HT-29 (cell line): ENCODE measurements at regions not wholly inside any gene's neighbourhood (a gene's known extent, or its start where the extent isn't known, plus 50 kb on each side); places are given as distances from the start of the nearest gene placed in this dataset.
"Not testable (repeated sequence)": the region's sequence is repeated elsewhere in the genome, so short reads cannot be mapped to it uniquely, and the experiment has no call there.

Source experiments
- DNase-seq: peaks from one replicate; pipeline ENCODE4 v3.0.0-alpha.2; 2015; ENCODE audit warnings: low spot score

DNA sequence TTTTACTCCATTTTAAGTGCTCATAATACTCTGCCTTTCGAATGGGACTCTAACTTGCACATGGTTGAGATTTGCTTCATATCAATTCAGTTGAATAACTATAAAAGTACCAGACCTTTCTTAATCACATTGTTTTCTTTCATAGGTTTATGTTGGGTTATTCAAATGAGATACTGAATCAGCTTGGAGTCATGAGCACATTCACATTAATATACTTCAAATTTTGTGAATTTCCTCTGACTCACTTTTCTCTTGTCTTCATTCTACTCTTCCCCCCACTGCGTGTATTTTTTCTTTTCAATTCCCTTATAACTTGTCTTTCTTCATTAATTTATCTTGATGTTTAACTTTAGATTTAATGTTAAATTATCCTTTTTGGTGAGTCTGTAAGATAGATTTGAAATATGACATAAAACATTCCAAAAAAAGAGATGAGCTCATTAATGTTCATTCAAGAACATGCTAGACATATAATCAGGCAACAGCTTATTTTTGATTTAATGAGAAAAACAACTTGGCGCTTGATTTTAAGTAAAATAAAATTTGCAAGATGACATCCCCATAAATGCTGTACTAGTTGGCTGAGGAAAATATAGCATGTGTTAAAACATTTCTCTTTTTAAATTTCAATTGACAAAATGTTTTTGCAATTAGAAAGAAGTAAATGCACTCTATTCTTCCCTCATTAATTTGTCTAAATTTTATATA is 736.0 kb downstream of the CD109 start:
- no peak for DNase-seq

DNA sequence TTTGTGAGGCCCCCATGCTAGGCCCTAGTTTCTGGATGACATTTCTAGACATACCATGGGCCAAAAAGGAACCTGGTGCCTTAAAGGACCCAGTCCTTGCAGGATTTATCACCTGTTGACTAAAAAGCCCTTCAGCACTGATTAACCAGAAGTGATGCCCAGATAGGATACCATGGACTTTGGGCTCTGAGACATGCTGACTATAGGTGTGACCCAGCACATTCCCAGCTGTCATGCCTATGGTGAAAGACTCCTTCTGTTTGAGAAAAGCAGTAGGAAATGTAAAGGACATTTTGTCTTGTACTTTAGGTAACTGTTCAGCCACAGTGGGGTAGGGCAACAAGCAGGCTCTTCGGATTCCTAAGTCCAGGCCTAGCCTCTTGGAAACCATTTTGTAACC is 724.2 kb downstream of the CD109 start:
- DNase-seq: peak; percentile 12

DNA sequence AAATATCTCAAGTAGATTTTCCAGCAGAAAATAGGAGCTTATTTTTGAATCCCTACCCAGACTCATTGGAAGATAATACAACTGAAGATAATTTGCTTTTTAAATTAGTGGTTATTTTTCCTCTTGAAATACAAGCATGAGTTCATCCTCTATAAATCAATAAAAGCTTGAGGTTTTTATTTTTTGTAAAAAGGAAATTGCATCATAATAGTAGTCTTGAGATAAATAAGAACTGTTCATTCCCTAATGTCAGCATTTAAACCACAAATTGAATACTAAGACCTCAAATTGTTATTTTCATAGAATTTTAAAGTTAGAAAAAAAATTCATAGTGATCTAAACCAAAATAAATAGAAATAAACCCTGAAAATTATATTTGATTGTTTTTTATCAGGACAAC is 719.1 kb downstream of the CD109 start:
- DNase-seq: no peak

- DNase-seq: no peak
Measured at GRCh38 chr6:74410630-74411029, 714.6 kb downstream of the CD109 start.

DNA sequence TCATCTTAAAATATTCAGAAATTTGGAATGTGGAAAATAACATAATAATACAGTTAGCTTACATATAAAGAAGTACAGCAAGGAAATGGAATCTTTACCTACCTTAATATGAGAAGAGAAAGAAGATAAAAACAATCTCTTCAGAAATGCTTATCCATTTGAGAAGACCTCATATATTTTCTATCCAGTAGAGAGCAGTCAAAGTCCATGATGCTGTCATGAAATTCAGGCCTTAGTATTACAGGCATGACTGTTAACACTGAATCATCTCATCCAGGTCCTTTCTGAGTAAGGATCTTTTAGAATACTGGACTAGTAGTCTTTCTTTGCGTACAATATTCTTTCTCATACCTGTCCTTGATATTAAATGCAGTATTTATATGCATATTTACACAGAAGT is 713.4 kb downstream of the CD109 start:
- DNase-seq: peak; percentile 72

DNA sequence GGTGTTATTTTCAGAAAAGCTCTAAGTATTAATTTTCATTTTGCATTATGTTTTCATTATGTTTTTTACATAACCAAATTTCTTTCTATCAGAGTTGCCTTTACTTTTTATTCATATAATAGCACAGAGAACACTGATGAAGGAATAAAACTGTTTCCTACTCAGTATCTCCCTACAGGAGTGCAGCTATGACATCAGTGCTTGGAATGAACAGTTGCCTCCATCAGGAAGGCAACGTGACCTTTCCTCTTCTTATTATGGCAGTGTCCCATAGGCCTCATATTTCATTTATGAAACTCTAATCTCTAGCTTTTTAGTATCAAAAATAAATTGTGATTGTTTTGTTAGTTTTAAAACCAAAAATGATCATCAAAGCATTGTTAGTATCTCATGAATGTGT is 712.8 kb downstream of the CD109 start:
- DNase-seq: no peak

GRCh38 chr6:74404366-74404765 is 708.4 kb downstream of the CD109 start:
- DNase-seq: no peak

DNA sequence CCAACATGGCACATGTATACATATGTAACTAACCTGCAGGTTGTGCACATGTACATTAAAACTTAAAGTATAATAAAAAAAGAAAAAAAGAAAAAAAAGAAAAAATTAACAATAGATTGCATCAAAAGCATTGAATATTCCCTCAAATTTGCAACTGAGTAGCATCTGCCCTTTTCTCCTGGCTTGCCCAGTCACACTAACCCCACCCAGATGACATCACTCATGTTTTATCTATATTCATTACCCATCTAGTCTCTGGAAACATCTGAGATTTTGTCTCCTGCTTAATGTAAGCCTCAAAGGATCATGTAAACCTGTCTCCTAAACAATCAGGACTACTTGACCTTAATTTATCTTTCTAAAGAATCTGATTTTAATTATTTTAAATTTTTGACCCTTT is 706.8 kb downstream of the CD109 start:
- DNase-seq: no peak

DNA sequence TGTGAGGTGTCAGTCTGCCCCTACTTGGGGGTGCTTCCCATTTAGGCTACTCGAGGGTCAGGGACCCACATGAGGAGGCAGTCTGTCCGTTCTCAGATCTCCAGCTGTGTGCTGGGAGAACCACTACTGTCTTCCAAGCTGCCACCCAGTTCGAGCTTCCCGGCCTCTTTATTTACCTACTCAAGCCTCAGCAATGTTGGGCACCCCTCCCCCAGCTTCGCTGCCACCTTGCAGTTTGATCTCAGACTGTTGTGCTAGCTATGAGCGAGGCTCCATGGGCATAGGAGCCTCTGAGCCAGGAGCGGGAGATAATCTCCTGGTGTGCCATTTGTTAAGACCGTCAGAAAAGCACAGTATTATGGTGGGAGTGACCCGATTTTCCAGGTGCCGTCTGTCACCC is 682.4 kb downstream of the CD109 start:
- not testable (repeated sequence) for DNase-seq

DNA sequence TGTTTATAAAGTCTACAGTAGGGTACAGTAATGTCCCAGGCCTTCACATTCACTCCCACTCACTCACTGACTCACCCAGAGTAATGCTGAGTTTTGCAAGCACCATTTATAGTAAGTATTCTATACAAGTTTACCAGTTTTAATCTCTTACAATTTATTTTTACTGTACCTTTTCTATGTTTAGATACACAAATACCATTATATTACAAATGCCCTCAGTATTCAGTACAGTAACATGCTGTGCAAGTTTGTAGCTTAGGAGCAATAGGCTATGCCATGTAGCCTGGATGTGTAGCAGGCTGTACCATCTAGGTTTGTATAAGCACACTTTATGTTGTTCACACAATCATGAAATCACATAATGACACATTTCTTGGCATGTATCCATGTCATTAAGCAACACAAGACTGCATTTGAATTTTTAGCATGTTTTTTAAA is 673.6 kb downstream of the CD109 start:
- DNase-seq: no peak

- no peak for DNase-seq
Measured at GRCh38 chr6:74368746-74369145, 672.7 kb downstream of the CD109 start.

GRCh38 chr6:74366634-74367033 is 670.6 kb downstream of the CD109 start:
- DNase-seq: no peak

DNA sequence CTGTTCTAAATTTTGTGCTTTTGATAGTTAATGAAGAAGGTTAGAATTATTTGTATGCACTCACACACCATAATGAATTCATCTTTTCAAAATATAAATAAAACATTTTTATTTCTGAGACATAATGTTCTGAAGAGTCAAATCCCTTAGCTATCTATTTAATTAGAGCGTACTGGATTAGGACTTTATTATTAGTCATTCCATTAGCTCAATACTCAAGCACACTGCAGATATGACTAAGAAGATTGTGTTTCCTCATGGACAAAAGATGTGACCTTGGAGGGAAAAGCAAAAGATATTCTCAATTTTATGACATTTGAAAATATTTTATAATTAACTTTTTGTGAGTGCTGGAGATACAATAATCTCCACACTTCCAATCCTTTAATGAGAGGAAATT is 666.4 kb downstream of the CD109 start:
- DNase-seq: no peak

- DNase-seq: no peak
Measured at GRCh38 chr6:74357321-74357720, 661.3 kb downstream of the CD109 start.

DNA sequence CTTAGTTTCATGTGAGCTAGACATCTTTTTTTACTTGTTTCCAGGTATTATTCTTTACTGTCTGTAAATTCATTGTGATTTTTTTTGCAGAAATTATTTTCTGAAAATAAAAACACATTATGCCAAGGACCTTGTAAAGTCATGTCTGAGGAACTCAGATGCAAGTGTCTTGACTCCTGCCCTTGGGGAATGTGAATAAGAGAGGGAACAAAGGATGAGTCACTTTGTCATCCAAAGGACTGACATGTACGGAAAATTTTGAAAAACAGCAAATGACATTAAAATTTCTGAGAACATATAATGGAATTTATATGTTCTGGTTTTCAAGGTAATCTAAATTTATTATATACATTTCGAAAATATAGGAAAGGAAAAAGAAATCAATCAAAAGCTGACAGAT is 660.4 kb downstream of the CD109 start:
- DNase-seq: no peak

- DNase-seq: no peak
Measured at GRCh38 chr6:74346936-74347535, 651.0 kb downstream of the CD109 start.

- peak; percentile 5 for DNase-seq
Measured at GRCh38 chr6:74343804-74344203, 647.8 kb downstream of the CD109 start.

- not testable (repeated sequence) for DNase-seq
Measured at GRCh38 chr6:74343321-74343720, 647.3 kb downstream of the CD109 start.

DNA sequence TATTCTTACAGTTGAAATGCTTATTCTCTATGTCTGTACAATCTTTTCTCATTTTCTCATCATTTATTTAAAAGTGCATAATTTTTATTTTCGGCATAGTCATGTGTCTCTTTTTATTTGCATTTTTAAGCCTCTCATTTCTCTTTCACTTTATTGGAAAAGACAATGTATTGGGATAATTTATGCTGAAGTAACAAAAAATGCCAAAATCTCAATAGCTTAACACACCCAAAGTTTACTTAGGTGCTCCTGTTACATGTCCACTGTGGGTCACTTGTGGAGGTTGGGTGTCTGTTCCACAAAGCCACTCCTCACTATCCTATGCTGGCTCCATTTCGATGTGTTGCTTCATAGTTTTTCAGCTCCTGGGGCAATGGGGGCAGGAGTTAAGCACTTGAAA is 638.7 kb downstream of the CD109 start:
- DNase-seq: no peak

DNA sequence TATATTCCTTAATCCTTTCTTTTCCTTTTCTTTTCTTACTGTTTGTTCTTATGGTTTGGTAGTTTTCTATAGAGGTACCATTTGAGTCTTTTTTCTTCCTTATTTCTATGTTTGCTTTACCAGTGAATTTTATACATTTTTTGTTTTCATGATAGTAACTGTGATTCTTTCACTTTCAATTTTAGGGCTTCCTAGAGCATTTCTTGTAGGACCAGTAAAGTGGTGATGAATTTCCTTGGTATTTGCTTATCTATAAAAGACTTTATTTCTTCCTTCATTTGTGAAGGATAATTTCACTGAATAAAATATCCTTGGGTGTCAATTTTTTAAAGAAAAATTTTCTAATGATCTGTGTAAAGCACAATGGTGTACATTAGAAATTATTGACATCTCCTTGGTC is 637.4 kb downstream of the CD109 start:
- DNase-seq: no peak

DNA sequence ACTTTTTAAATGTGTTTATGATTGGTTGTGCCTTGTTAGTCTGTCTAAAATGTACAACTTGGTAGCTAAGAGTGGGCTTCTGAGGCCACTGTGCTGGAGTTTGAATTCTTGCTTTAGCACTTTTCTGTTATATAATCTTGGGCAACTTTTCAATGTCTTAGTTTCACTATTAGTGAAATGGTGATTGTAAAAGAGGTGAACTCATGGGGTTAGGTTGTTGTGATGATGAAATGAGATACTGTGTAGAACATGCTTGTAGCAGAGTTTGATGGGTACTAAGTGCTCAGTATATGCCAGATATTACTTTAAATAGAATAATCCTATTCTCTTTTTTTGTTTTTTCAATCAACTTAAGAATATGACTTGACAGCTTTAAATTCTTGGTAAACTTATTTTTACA is 624.7 kb downstream of the CD109 start:
- no peak for DNase-seq

- no peak for DNase-seq
Measured at GRCh38 chr6:74320074-74320473, 624.1 kb downstream of the CD109 start.

DNA sequence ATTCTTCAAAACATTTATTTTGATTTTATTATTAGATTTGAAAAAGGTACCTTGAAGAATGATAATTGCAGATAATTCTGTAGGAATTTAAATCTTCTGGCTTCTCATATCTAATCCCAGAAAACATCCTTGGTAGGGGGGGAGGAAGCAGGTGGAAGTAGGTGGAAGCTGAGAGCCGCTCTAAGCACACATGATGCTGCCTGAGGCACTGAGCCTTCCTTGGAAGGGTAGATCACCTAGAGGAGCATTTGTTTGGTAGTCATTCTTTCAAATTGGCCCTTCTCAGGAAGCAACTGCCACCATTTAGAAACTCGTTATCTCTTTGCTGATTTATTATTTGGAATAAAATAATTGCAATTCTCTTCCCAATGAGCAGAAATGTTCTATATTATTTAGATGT is 623.3 kb downstream of the CD109 start:
- DNase-seq: no peak

- no peak for DNase-seq
Measured at GRCh38 chr6:74318738-74319137, 622.7 kb downstream of the CD109 start.
